ENCODE measurements at regions not wholly inside any gene's neighbourhood (a gene's known extent, or its start where the extent isn't known, plus 50 kb on each side); places are given as distances from the start of the nearest gene placed in this dataset.

GRCh38 chr2:164151522-164151921 lies 415.7 kb upstream of the FIGN start:
- Histone ChIP-seq H3K27ac (ENCODE audit: low read depth, low read length) (no peak overlapping the region), H3K9ac (ENCODE audit: extremely low read depth, low read length, poor library complexity, severe bottlenecking) (no peak overlapping the region), H3K4me3 (ENCODE audit: low read length) (no peak overlapping the region), H3K36me3 (ENCODE audit: control insufficient read depth, insufficient read depth, low read length) (no peaks in the 10 kb centered on the region), H3K9me3 (ENCODE audit: control insufficient read depth, low read length) (no peaks in the 10 kb centered on the region), H3K27me3 (ENCODE audit: control insufficient read depth, insufficient read depth, low read length, poor library complexity, severe bottlenecking) (no peaks in the 10 kb centered on the region), H3K4me1 (ENCODE audit: control insufficient read depth, insufficient read depth, low read length) (no peaks in the 10 kb centered on the region)
- H3K36me3 Mint-ChIP-seq (ENCODE audit: low read depth): no peaks in the 10 kb centered on the region
- H3K9me3 Mint-ChIP-seq: no peaks in the 10 kb centered on the region
- no peak overlapping the region for H3K4me3 Mint-ChIP-seq
- TF ChIP-seq CTCF (conservative IDR thresholded peaks at IDR 0.05): no peak
- WGBS, 2 experiments (ENCODE audit: insufficient coverage in 1 of 2, insufficient read length in 1 of 2): 95 to 100% methylated on average over 2 to 5 of the region's 5 CpGs
- H3K27ac Mint-ChIP-seq: no peak overlapping the region
- H3K4me1 Mint-ChIP-seq: no peaks in the 10 kb centered on the region
- no peak for DNase-seq
- no peaks in the 10 kb centered on the region for H3K27me3 Mint-ChIP-seq (ENCODE audit: insufficient read depth)

- no peaks in the 10 kb centered on the region for H3K36me3 ChIP-seq (ENCODE audit: control insufficient read depth, insufficient read depth, low read length)
- no peaks in the 10 kb centered on the region for H3K9me3 ChIP-seq (ENCODE audit: control insufficient read depth, low read length)
- no peaks in the 10 kb centered on the region for H3K4me1 ChIP-seq (ENCODE audit: control insufficient read depth, insufficient read depth, low read length)
- H3K27me3 ChIP-seq (ENCODE audit: control insufficient read depth, insufficient read depth, low read length, poor library complexity, severe bottlenecking): no peaks in the 10 kb centered on the region
- no peaks in the 10 kb centered on the region for H3K4me1 Mint-ChIP-seq
- no peak overlapping the region for H3K27ac Mint-ChIP-seq
- no peaks in the 10 kb centered on the region for H3K9me3 Mint-ChIP-seq
- no peaks in the 10 kb centered on the region for H3K36me3 Mint-ChIP-seq (ENCODE audit: low read depth)
- no peak overlapping the region for H3K4me3 ChIP-seq (ENCODE audit: low read length)
- TF ChIP-seq CTCF (conservative IDR thresholded peaks at IDR 0.05): no peak
- no peak overlapping the region for H3K4me3 Mint-ChIP-seq
- no peak overlapping the region for H3K9ac ChIP-seq (ENCODE audit: extremely low read depth, low read length, poor library complexity, severe bottlenecking)
- H3K27me3 Mint-ChIP-seq (ENCODE audit: insufficient read depth): no peaks in the 10 kb centered on the region
- H3K27ac ChIP-seq (ENCODE audit: low read depth, low read length): no peak overlapping the region
- no peak for DNase-seq
Observed at GRCh38 chr2:164150604-164151003, 414.8 kb upstream of the FIGN start.

GRCh38 chr2:164146441-164146840 lies 410.6 kb upstream of the FIGN start:
- Mint-ChIP-seq H3K27me3 (ENCODE audit: insufficient read depth) (no peaks in the 10 kb centered on the region), H3K4me1 (no peaks in the 10 kb centered on the region), H3K4me3 (no peak overlapping the region), H3K27ac (no peak overlapping the region), H3K36me3 (ENCODE audit: low read depth) (no peaks in the 10 kb centered on the region), H3K9me3 (no peaks in the 10 kb centered on the region)
- TF ChIP-seq CTCF (conservative IDR thresholded peaks at IDR 0.05): no peak
- no peak overlapping the region for H3K9ac ChIP-seq (ENCODE audit: extremely low read depth, low read length, poor library complexity, severe bottlenecking)
- no peaks in the 10 kb centered on the region for H3K27me3 ChIP-seq (ENCODE audit: control insufficient read depth, insufficient read depth, low read length, poor library complexity, severe bottlenecking)
- DNase-seq: no peak
- H3K4me3 ChIP-seq (ENCODE audit: low read length): no peak overlapping the region
- no peaks in the 10 kb centered on the region for H3K9me3 ChIP-seq (ENCODE audit: control insufficient read depth, low read length)
- H3K36me3 ChIP-seq (ENCODE audit: control insufficient read depth, insufficient read depth, low read length): no peaks in the 10 kb centered on the region
- H3K27ac ChIP-seq (ENCODE audit: low read depth, low read length): no peak overlapping the region
- no peaks in the 10 kb centered on the region for H3K4me1 ChIP-seq (ENCODE audit: control insufficient read depth, insufficient read depth, low read length)

All from endodermal cell (in vitro differentiated cells).